ENCODE measurements at regions not wholly inside any gene's neighbourhood (a gene's known extent, or its start where the extent isn't known, plus 50 kb on each side); places are given as distances from the start of the nearest gene placed in this dataset.

- Histone ChIP-seq H3K9me3 (no peaks in the 10 kb centered on the region), H3K27ac (no peak overlapping the region), H3K4me3 (no peak overlapping the region), H3K4me1 (no peaks in the 10 kb centered on the region), H3K27me3 (no peaks in the 10 kb centered on the region), H3K36me3 (no peaks in the 10 kb centered on the region)
- TF ChIP-seq POLR2AphosphoS5 (IDR thresholded peaks at IDR 0.05), result no peak
- no peak for TF ChIP-seq EP300 (IDR thresholded peaks at IDR 0.05; ENCODE audit: low read depth)
- no peak for TF ChIP-seq POLR2A (IDR thresholded peaks at IDR 0.05)
- TF ChIP-seq CTCF (IDR thresholded peaks at IDR 0.05), result no peak
- in situ Hi-C loops (cut with MboI; ENCODE audit: low pct_ligation_motif_present in 1 of 4, low pct_unique_long_range_greater_than_20kb in 1 of 4, low sequenced_read_pairs in 3 of 4) (no loop called here), intact Hi-C loops (cut with DNase I; ENCODE audit: low total_unique reads) (no loop called here)
- WGBS, 2 donors (ENCODE audit: low coverage in 1 of 2), result 79% methylated on average over 8 of the region's 10 CpGs; no CpG with 5 or more reads in 1 of the 2 donors
- DNase-seq, result no peak
Measured at GRCh38 chr2:240196716-240197461, 56.4 kb upstream of the OTOS start.

GRCh38 chr2:240197462-240198139 lies 57.1 kb upstream of the OTOS start:
- Histone ChIP-seq H3K36me3 (no peaks in the 10 kb centered on the region), H3K27me3 (no peaks in the 10 kb centered on the region), H3K4me3 (no peak overlapping the region), H3K27ac (no peak overlapping the region), H3K9me3 (no peaks in the 10 kb centered on the region), H3K4me1 (no peaks in the 10 kb centered on the region)
- WGBS, 2 donors (ENCODE audit: low coverage in 1 of 2), result 95 to 97% methylated on average over 15 to 17 of the region's 17 CpGs
- TF ChIP-seq CTCF (IDR thresholded peaks at IDR 0.05) (no peak), POLR2A (IDR thresholded peaks at IDR 0.05) (no peak), EP300 (IDR thresholded peaks at IDR 0.05; ENCODE audit: low read depth) (no peak), POLR2AphosphoS5 (IDR thresholded peaks at IDR 0.05) (no peak)
- intact Hi-C loops (cut with DNase I; ENCODE audit: low total_unique reads) (no loop called here), in situ Hi-C loops (cut with MboI; ENCODE audit: low pct_ligation_motif_present in 1 of 4, low pct_unique_long_range_greater_than_20kb in 1 of 4, low sequenced_read_pairs in 3 of 4) (no loop called here)
- no peak for DNase-seq

- no peaks in the 10 kb centered on the region for H3K36me3 ChIP-seq
- no peak for DNase-seq
- intact Hi-C loops (cut with DNase I; ENCODE audit: low total_unique reads), result no loop called here
- H3K27me3 ChIP-seq, result no peaks in the 10 kb centered on the region
- H3K4me1 ChIP-seq, result no peaks in the 10 kb centered on the region
- 93 to 94% methylated on average over 6 of the region's 6 CpGs for WGBS, 2 donors (ENCODE audit: low coverage in 1 of 2)
- in situ Hi-C loops (cut with MboI; ENCODE audit: low pct_ligation_motif_present in 1 of 4, low pct_unique_long_range_greater_than_20kb in 1 of 4, low sequenced_read_pairs in 3 of 4), result no loop called here
- TF ChIP-seq POLR2A (IDR thresholded peaks at IDR 0.05) (no peak), POLR2AphosphoS5 (IDR thresholded peaks at IDR 0.05) (no peak), EP300 (IDR thresholded peaks at IDR 0.05; ENCODE audit: low read depth) (no peak)
- H3K27ac ChIP-seq, result no peak overlapping the region
- H3K4me3 ChIP-seq, result no peak overlapping the region
- H3K9me3 ChIP-seq, result no peaks in the 10 kb centered on the region
Measured at GRCh38 chr2:240198226-240198625, 57.8 kb upstream of the OTOS start.

- Histone ChIP-seq H3K4me3 (no peak overlapping the region), H3K4me1 (no peaks in the 10 kb centered on the region), H3K36me3 (no peaks in the 10 kb centered on the region), H3K27ac (no peak overlapping the region), H3K9me3 (no peaks in the 10 kb centered on the region), H3K27me3 (no peaks in the 10 kb centered on the region)
- intact Hi-C loops (cut with DNase I; ENCODE audit: low total_unique reads) (no loop called here), in situ Hi-C loops (cut with MboI; ENCODE audit: low pct_ligation_motif_present in 1 of 4, low pct_unique_long_range_greater_than_20kb in 1 of 4, low sequenced_read_pairs in 3 of 4) (no loop called here)
- no peak for DNase-seq
- 81% methylated on average over 16 of the region's 16 CpGs; no CpG with 5 or more reads in 1 of the 2 donors for WGBS, 2 donors (ENCODE audit: low coverage in 1 of 2)
- TF ChIP-seq EP300 (IDR thresholded peaks at IDR 0.05; ENCODE audit: low read depth), result no peak
- TF ChIP-seq POLR2A (IDR thresholded peaks at IDR 0.05), result no peak
- no peak for TF ChIP-seq POLR2AphosphoS5 (IDR thresholded peaks at IDR 0.05)
- TF ChIP-seq CTCF (IDR thresholded peaks at IDR 0.05), result no peak
Measured at GRCh38 chr2:240199133-240199870, 58.8 kb upstream of the OTOS start.
